H1 (cell line): ENCODE measurements at regions not wholly inside any gene's neighbourhood (a gene's known extent, or its start where the extent isn't known, plus 50 kb on each side); places are given as distances from the start of the nearest gene placed in this dataset.

Experiments
- CTCF ChIA-PET: fragments of 300-600 bp; sonication (Branson Sonifier 250); formaldehyde crosslinking; loops from one replicate; lab custom pipeline; 2021; ENCODE audit not compliant: partially characterized antibody; lab: Charles Lee
- POLR2A ChIA-PET: fragments of 300-600 bp; sonication (Branson Sonifier 250); formaldehyde crosslinking; loops from one replicate; lab custom pipeline; 2021; ENCODE audit warnings: inconsistent platforms; ENCODE audit not compliant: partially characterized antibody; lab: Charles Lee
- DNase-seq, 2 experiments: peaks; one replicate each; pipeline versions ENCODE4 v3.0.0 to v3.0.0-alpha.2; 2010 to 2022; ENCODE audit warnings: low spot score in 2 of 2, low read depth in 1 of 2, mixed read lengths in 1 of 2
- FAIRE-seq: peaks from 2 replicates; lab custom pipeline; 2011; peaks lifted over from hg19 to GRCh38; lab: Jason Lieb, UNC
- H2AFZ ChIP-seq: 2 replicates; pipeline ENCODE4 v1.8.1; 2012; ENCODE audit warnings: low read length, inconsistent platforms
- H2AK5ac ChIP-seq: 2 replicates; pipeline ENCODE4 v1.6.1; 2013; ENCODE audit warnings: low read depth, low read length
- H2BK120ac ChIP-seq: replicated peaks from 2 replicates; pipeline ENCODE3; 2013; ENCODE audit warnings: low read depth, low read length, inconsistent platforms
- H2BK12ac ChIP-seq: 2 replicates; pipeline ENCODE4 v1.6.1; 2013; ENCODE audit warnings: low read depth, low read length
- H2BK15ac ChIP-seq: 2 replicates; pipeline ENCODE4 v1.6.1; 2013; ENCODE audit warnings: low read length
- H2BK20ac ChIP-seq: 2 replicates; pipeline ENCODE4 v1.6.1; 2013; ENCODE audit warnings: low read length
- H2BK5ac ChIP-seq: 2 replicates; pipeline ENCODE4 v1.6.1; 2013; ENCODE audit warnings: low read depth, low read length
- H3K14ac ChIP-seq: 2 replicates; pipeline ENCODE4 v1.6.1; 2013; ENCODE audit warnings: inconsistent platforms; ENCODE audit not compliant: insufficient read length
- H3K18ac ChIP-seq: 2 replicates; pipeline ENCODE4 v1.6.1; 2013; ENCODE audit warnings: low read length; ENCODE audit errors: extremely low read depth
- H3K23ac ChIP-seq: 2 replicates; pipeline ENCODE4 v1.6.1; 2013; ENCODE audit warnings: inconsistent platforms; ENCODE audit not compliant: insufficient read length
- H3K23me2 ChIP-seq: 2 replicates; pipeline ENCODE4 v1.6.1; 2013; ENCODE audit warnings: low read depth, low read length
- H3K27ac ChIP-seq: 2 replicates; pipeline ENCODE4 v1.6.1; 2011; ENCODE audit warnings: low read depth, low read length, inconsistent platforms
- H3K27me3 ChIP-seq, 4 experiments: replicated peaks in 1 of 4; 1 replicate in 1 of 4; 2 replicates in 3 of 4; pipeline versions ENCODE4 v1.6.1 to v1.8.1; 2011 to 2013; ENCODE audit warnings: low read length in 3 of 4, mild to moderate bottlenecking in 3 of 4, inconsistent platforms in 2 of 4, mixed read lengths in 2 of 4, moderate library complexity in 1 of 4; ENCODE audit not compliant: control insufficient read depth in 3 of 4, insufficient read depth in 3 of 4; ENCODE audit errors: extremely low read depth in 1 of 4
- H3K36me3 ChIP-seq, 4 experiments: 2 replicates each; pipeline versions ENCODE4 v1.6.1 to v1.8.1; 2011 to 2013; ENCODE audit warnings: mild to moderate bottlenecking in 4 of 4, low read length in 3 of 4, moderate library complexity in 2 of 4, control low read depth in 1 of 4, inconsistent platforms in 1 of 4; ENCODE audit not compliant: insufficient read depth in 4 of 4, control insufficient read depth in 2 of 4
- H3K4ac ChIP-seq: replicated peaks from 2 replicates; pipeline ENCODE3; 2013; ENCODE audit warnings: low read length, low read depth, mixed read lengths, inconsistent platforms; ENCODE audit not compliant: insufficient read length
- H3K4me1 ChIP-seq, 4 experiments: replicated peaks in 1 of 4; 1 replicate in 1 of 4; 2 replicates in 3 of 4; pipeline versions ENCODE4 v1.6.1 to v1.8.1; 2011 to 2013; ENCODE audit warnings: low read length in 3 of 4, inconsistent platforms in 2 of 4, mixed read lengths in 1 of 4; ENCODE audit not compliant: insufficient read depth in 4 of 4, control insufficient read depth in 3 of 4
- H3K4me2 ChIP-seq, 2 experiments: 2 replicates each; pipeline versions ENCODE4 v1.6.1 to v1.8.1; 2011 to 2013; ENCODE audit warnings: low read depth in 2 of 2, low read length in 2 of 2, control low read depth in 1 of 2, inconsistent platforms in 1 of 2, mild to moderate bottlenecking in 1 of 2; ENCODE audit not compliant: insufficient read depth in 1 of 2
- H3K4me3 ChIP-seq, 4 experiments: fragments of 200-600, 300-600 bp in 1 of 4; sonication (generic), shearing (Covaris generic), sonication (Bioruptor Twin) in 1 of 4; 2 replicates each; pipeline versions ENCODE4 v1.5.1 to v1.8.1; 2011 to 2016; ENCODE audit warnings: low read length in 4 of 4, low read depth in 3 of 4, control low read depth in 2 of 4, inconsistent platforms in 2 of 4, mild to moderate bottlenecking in 2 of 4, mixed read lengths in 1 of 4, moderate library complexity in 1 of 4; ENCODE audit not compliant: insufficient read depth in 2 of 4; ENCODE audit errors: extremely low read depth in 1 of 4
- H3K56ac ChIP-seq: replicated peaks from 2 replicates; pipeline ENCODE3; 2013; ENCODE audit warnings: low read depth, mild to moderate bottlenecking, mixed read lengths, low read length, inconsistent platforms; ENCODE audit not compliant: insufficient read length
- H3K79me1 ChIP-seq: 2 replicates; pipeline ENCODE4 v1.6.1; 2013; ENCODE audit warnings: low read depth, low read length, control low read depth
- H3K79me2 ChIP-seq, 2 experiments: 2 replicates each; pipeline versions ENCODE4 v1.6.1 to v1.8.1; 2012 to 2013; ENCODE audit warnings: low read length in 2 of 2, mild to moderate bottlenecking in 2 of 2, inconsistent platforms in 1 of 2; ENCODE audit not compliant: insufficient read depth in 2 of 2, control insufficient read depth in 1 of 2
- H3K9ac ChIP-seq, 4 experiments: replicated peaks in 1 of 4; 1 replicate in 1 of 4; 2 replicates in 3 of 4; pipeline versions ENCODE4 v1.6.1 to v1.8.1; 2011 to 2013; ENCODE audit warnings: low read depth in 3 of 4, low read length in 3 of 4, control low read depth in 2 of 4, mild to moderate bottlenecking in 2 of 4, moderate library complexity in 2 of 4, inconsistent platforms in 1 of 4; ENCODE audit errors: extremely low read depth in 1 of 4
- H3K9me3 ChIP-seq, 2 experiments: 2 replicates each; pipeline versions ENCODE4 v1.6.1 to v1.8.1; 2012 to 2013; ENCODE audit warnings: mild to moderate bottlenecking in 2 of 2, moderate library complexity in 2 of 2, control low read depth in 1 of 2, inconsistent platforms in 1 of 2, low read depth in 1 of 2, low read length in 1 of 2, mixed read lengths in 1 of 2; ENCODE audit not compliant: insufficient read depth in 2 of 2
- H4K20me1 ChIP-seq, 2 experiments: replicated peaks in 1 of 2; 2 replicates each; pipeline versions ENCODE3 to v1.8.1; 2011 to 2013; ENCODE audit warnings: inconsistent platforms in 2 of 2, low read length in 2 of 2, mild to moderate bottlenecking in 1 of 2; ENCODE audit not compliant: insufficient read depth in 2 of 2, control insufficient read depth in 1 of 2
- H4K5ac ChIP-seq: 2 replicates; pipeline ENCODE4 v1.6.1; 2013; ENCODE audit warnings: low read length, low read depth, mixed read lengths, inconsistent platforms; ENCODE audit not compliant: insufficient read length
- H4K8ac ChIP-seq: 2 replicates; pipeline ENCODE4 v1.8.0; 2013; ENCODE audit warnings: mild to moderate bottlenecking, moderate library complexity, low read length, inconsistent platforms; ENCODE audit not compliant: insufficient read depth; ENCODE audit errors: extremely low read depth
- H4K91ac ChIP-seq: replicated peaks from 2 replicates; pipeline ENCODE3; 2013; ENCODE audit warnings: low read length, mixed read lengths, inconsistent platforms; ENCODE audit not compliant: insufficient read length
- ASH2L ChIP-seq: fragments of 200-600, 300-600 bp; sonication (generic); IDR thresholded peaks from one replicate; pipeline ENCODE4 v1.7.1; 2017; ENCODE audit warnings: low read length
- ATF2 ChIP-seq: IDR thresholded peaks from 2 replicates; pipeline ENCODE4 v1.6.1; 2012; ENCODE audit warnings: low read length, inconsistent platforms
- CBX5 ChIP-seq: fragments of 300-800, 300-1000 bp; sonication (generic); IDR thresholded peaks from 2 replicates; pipeline ENCODE4 v1.7.1; 2016; ENCODE audit warnings: antibody characterized with exemption, low read length, low read depth
- GTF2F1 ChIP-seq: IDR thresholded peaks from 2 replicates; pipeline ENCODE4 v1.6.1; 2012; ENCODE audit warnings: low read depth, low read length, improper control_type of control experiment, borderline replicate concordance
- PHF8 ChIP-seq: fragments of 200-600 bp; sonication (generic); conservative IDR thresholded peaks from 2 replicates; pipeline ENCODE4 v1.7.1; 2012; ENCODE audit warnings: low read depth, mild to moderate bottlenecking, inconsistent platforms, low read length, moderate library complexity
- POU5F1 ChIP-seq: IDR thresholded peaks from 2 replicates; pipeline ENCODE4 v1.6.1; 2011; ENCODE audit warnings: low read depth, mild to moderate bottlenecking, low read length, moderate library complexity
- RFX5 ChIP-seq: IDR thresholded peaks from 2 replicates; pipeline ENCODE4 v1.6.1; 2011; ENCODE audit warnings: low read depth, low read length, improper control_type of control experiment, borderline replicate concordance
- TAF1 ChIP-seq: IDR thresholded peaks from 2 replicates; pipeline ENCODE4 v1.6.1; 2011; ENCODE audit warnings: mild to moderate bottlenecking, low read depth, low read length
- WGBS, 2 experiments: shearing (Covaris generic) in 1 of 2; methylation state at CpG; one replicate each; pipeline versions ENCODE4 v1.1.6 to v1.1.7; 2013 to 2015; ENCODE audit warnings: low lambda C conversion rate in 2 of 2, mixed read lengths in 2 of 2, inconsistent platforms in 1 of 2, low coverage in 1 of 2, missing lambda C conversion rate in 1 of 2; ENCODE audit not compliant: insufficient replicate concordance in 2 of 2, insufficient coverage in 1 of 2, insufficient read length in 1 of 2; ENCODE audit errors: extremely low coverage in 1 of 2, missing lambda C conversion rate in 1 of 2; 5-methylcytosine and 5-hydroxymethylcytosine counted together
- TF ChIP-seq, protein P1 (sequence below), 3 experiments: IDR thresholded peaks; 1 replicate in 2 of 3; 2 replicates in 1 of 3; pipeline versions ENCODE4 v1.5.1 to v1.6.1; 2011; ENCODE audit warnings: low read length in 3 of 3, mild to moderate bottlenecking in 3 of 3, inconsistent platforms in 2 of 3, low read depth in 1 of 3, moderate library complexity in 1 of 3; ENCODE audit not compliant: insufficient read depth in 1 of 3; ENCODE audit errors: control extremely low read depth in 1 of 3

DNA sequence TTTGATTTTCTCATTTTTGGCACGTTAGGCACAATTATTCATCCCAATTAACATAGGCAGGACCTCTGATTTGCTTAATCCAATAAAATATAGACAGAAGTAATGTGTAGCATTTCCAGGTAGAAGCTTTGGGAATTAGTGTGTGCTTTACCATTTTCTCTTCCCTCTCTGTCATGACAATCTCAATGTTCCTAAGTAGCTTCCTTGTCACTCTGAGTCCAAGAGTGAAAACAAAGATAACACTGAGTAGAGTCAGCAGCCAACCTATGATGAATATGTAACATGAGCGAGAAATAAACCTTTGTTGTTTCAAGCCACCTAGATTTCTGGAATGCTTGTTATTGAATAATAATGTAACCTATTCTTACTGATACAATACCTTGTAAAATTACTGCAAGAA, 283.8 kb downstream of the OMA1 start:
- ChIA-PET POLR2A (interaction anchor here (0.7 kb wide), 1 partner anchor 12 kb away, joined by 3 read pairs; no protein-coding TSS in a partner anchor), CTCF (interaction anchor here (7.1 kb wide), 1 partner anchor 12 kb away, joined by 42 read pairs; no protein-coding TSS in a partner anchor)
- no peak overlapping the region for H2BK5ac ChIP-seq
- 74% methylated on average over 2 of the region's 2 CpGs; no CpG with 5 or more reads in 1 of the 2 experiments for WGBS, 2 experiments
- no peak overlapping the region for H2BK20ac ChIP-seq
- no peak overlapping the region for H3K23ac ChIP-seq
- no peak overlapping the region for H4K5ac ChIP-seq
- no peak overlapping the region for H3K4me3 ChIP-seq
- no peaks in the 10 kb centered on the region for H3K23me2 ChIP-seq
- no peak overlapping the region for H3K27ac ChIP-seq
- H2BK120ac ChIP-seq, result no peak overlapping the region
- no peaks in the 10 kb centered on the region for H3K79me1 ChIP-seq
- H4K20me1 ChIP-seq, result no peaks in the 10 kb centered on the region
- no peak overlapping the region for H4K91ac ChIP-seq
- no peak overlapping the region for H4K8ac ChIP-seq
- no peak overlapping the region for H3K4me2 ChIP-seq
- H3K36me3 ChIP-seq, result no peaks in the 10 kb centered on the region
- no peaks in the 10 kb centered on the region for H3K27me3 ChIP-seq
- H2AK5ac ChIP-seq, result no peak overlapping the region
- no peaks in the 10 kb centered on the region for H3K9me3 ChIP-seq
- no peak overlapping the region for H3K4ac ChIP-seq
- no peak overlapping the region for H3K14ac ChIP-seq
- H2BK15ac ChIP-seq, result no peak overlapping the region
- no peak overlapping the region for H3K18ac ChIP-seq
- no peaks in the 10 kb centered on the region for H3K79me2 ChIP-seq
- DNase-seq, result no peak
- no peak overlapping the region for H3K9ac ChIP-seq
- no peak overlapping the region for H2BK12ac ChIP-seq
- H3K56ac ChIP-seq, result no peak overlapping the region
- H2AFZ ChIP-seq, result no peak overlapping the region
- H3K4me1 ChIP-seq, result no peaks in the 10 kb centered on the region
- TF ChIP-seq TAF1, result no peak
- TF ChIP-seq ASH2L, result no peak
- TF ChIP-seq, protein P1, sequence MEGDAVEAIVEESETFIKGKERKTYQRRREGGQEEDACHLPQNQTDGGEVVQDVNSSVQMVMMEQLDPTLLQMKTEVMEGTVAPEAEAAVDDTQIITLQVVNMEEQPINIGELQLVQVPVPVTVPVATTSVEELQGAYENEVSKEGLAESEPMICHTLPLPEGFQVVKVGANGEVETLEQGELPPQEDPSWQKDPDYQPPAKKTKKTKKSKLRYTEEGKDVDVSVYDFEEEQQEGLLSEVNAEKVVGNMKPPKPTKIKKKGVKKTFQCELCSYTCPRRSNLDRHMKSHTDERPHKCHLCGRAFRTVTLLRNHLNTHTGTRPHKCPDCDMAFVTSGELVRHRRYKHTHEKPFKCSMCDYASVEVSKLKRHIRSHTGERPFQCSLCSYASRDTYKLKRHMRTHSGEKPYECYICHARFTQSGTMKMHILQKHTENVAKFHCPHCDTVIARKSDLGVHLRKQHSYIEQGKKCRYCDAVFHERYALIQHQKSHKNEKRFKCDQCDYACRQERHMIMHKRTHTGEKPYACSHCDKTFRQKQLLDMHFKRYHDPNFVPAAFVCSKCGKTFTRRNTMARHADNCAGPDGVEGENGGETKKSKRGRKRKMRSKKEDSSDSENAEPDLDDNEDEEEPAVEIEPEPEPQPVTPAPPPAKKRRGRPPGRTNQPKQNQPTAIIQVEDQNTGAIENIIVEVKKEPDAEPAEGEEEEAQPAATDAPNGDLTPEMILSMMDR (IDR thresholded peaks at IDR 0.05; ENCODE audit: control extremely low read depth in 1 of 3, insufficient read depth in 1 of 3, low read depth in 1 of 3, low read length in 3 of 3), result no peak
- TF ChIP-seq PHF8, result no peak
- TF ChIP-seq POU5F1, result no peak
- no peak for TF ChIP-seq RFX5
- no peak for TF ChIP-seq CBX5
- TF ChIP-seq GTF2F1, result no peak
- no peak for TF ChIP-seq ATF2
- no peak for FAIRE-seq
